HG02943 (cell line): ENCODE measurements at regions not wholly inside any gene's neighbourhood (a gene's known extent, or its start where the extent isn't known, plus 50 kb on each side); places are given as distances from the start of the nearest gene placed in this dataset.

ENCODE experiments used
- ATAC-seq: cut with Tn5 transposase; IDR thresholded peaks from one replicate; pipeline ENCODE4 v1.9.1; 2021; ENCODE audit warnings: mild to moderate bottlenecking, low read depth, moderate library complexity; ENCODE audit not compliant: unreplicated experiment

GRCh38 chr4:175109933-175110332 is 191.8 kb downstream of the ADAM29 start:
- no peak for ATAC-seq

- no peak for ATAC-seq
These were observed 207.4 kb downstream of the ADAM29 start for GRCh38 chr4:175125410-175126068.

GRCh38 chr4:175127314-175127713 is 209.2 kb downstream of the ADAM29 start:
- no peak for ATAC-seq

GRCh38 chr4:175129797-175130196 is 211.6 kb downstream of the ADAM29 start:
- no peak for ATAC-seq

- ATAC-seq: no peak
These were observed 221.0 kb downstream of the ADAM29 start for GRCh38 chr4:175139205-175139604.

GRCh38 chr4:175143116-175143515 is 225.0 kb downstream of the ADAM29 start:
- no peak for ATAC-seq

GRCh38 chr4:175146799-175147198 is 228.6 kb downstream of the ADAM29 start:
- ATAC-seq: no peak

- ATAC-seq: no peak
These were observed 229.1 kb downstream of the ADAM29 start for GRCh38 chr4:175147233-175147632.

GRCh38 chr4:175166020-175166419 is 247.9 kb downstream of the ADAM29 start:
- no peak for ATAC-seq

- ATAC-seq: no peak
These were observed 258.6 kb downstream of the ADAM29 start for GRCh38 chr4:175176710-175177109.

- no peak for ATAC-seq
These were observed 272.5 kb downstream of the ADAM29 start for GRCh38 chr4:175190654-175191053.

GRCh38 chr4:175198056-175198455 is 279.9 kb downstream of the ADAM29 start:
- no peak for ATAC-seq

GRCh38 chr4:175215208-175215607 is 297.1 kb downstream of the ADAM29 start:
- no peak for ATAC-seq

GRCh38 chr4:175215657-175216056 is 297.5 kb downstream of the ADAM29 start:
- ATAC-seq: no peak

- ATAC-seq: no peak
These were observed 311.0 kb downstream of the ADAM29 start for GRCh38 chr4:175229154-175229553.

- no peak for ATAC-seq
These were observed 316.0 kb downstream of the ADAM29 start for GRCh38 chr4:175234162-175234561.

GRCh38 chr4:175238827-175239517 is 320.8 kb downstream of the ADAM29 start:
- ATAC-seq: no peak

GRCh38 chr4:175246941-175247340 is 328.8 kb downstream of the ADAM29 start:
- ATAC-seq: no peak

GRCh38 chr4:175252642-175253041 is 334.5 kb downstream of the ADAM29 start:
- no peak for ATAC-seq

- ATAC-seq: no peak
These were observed 335.2 kb downstream of the ADAM29 start for GRCh38 chr4:175253184-175253902.

GRCh38 chr4:175263537-175263936 is 345.4 kb downstream of the ADAM29 start:
- no peak for ATAC-seq
